GM12874 (cell line): ENCODE measurements at regions not wholly inside any gene's neighbourhood (a gene's known extent, or its start where the extent isn't known, plus 50 kb on each side); places are given as distances from the start of the nearest gene placed in this dataset.

ENCODE experiments used
- CTCF ChIP-seq: IDR thresholded peaks from 2 replicates; pipeline ENCODE4 v1.5.1; 2011; ENCODE audit warnings: low read depth, mild to moderate bottlenecking, control low read depth, low read length, moderate library complexity; ENCODE audit not compliant: insufficient read depth

- TF ChIP-seq CTCF = no peak
These were observed 212.9 kb downstream of the C9orf50 start for GRCh38 chr9:129407905-129408452.

GRCh38 chr9:129406278-129407225 is 214.3 kb downstream of the C9orf50 start:
- TF ChIP-seq CTCF = no peak

- no peak for TF ChIP-seq CTCF
These were observed 215.1 kb downstream of the C9orf50 start for GRCh38 chr9:129405827-129406213.

- no peak for TF ChIP-seq CTCF
These were observed 215.6 kb downstream of the C9orf50 start for GRCh38 chr9:129405089-129405826.

- no peak for TF ChIP-seq CTCF
These were observed 216.3 kb downstream of the C9orf50 start for GRCh38 chr9:129404621-129405020.

- TF ChIP-seq CTCF = no peak
These were observed 216.9 kb downstream of the C9orf50 start for GRCh38 chr9:129403779-129404620.
